GM21515 (cell line): ENCODE measurements at regions not wholly inside any gene's neighbourhood (a gene's known extent, or its start where the extent isn't known, plus 50 kb on each side); places are given as distances from the start of the nearest gene placed in this dataset.

Experiments used
- ATAC-seq: cut with Tn5 transposase; IDR thresholded peaks from one replicate; pipeline ENCODE4 v1.9.1; 2021; ENCODE audit not compliant: unreplicated experiment

DNA sequence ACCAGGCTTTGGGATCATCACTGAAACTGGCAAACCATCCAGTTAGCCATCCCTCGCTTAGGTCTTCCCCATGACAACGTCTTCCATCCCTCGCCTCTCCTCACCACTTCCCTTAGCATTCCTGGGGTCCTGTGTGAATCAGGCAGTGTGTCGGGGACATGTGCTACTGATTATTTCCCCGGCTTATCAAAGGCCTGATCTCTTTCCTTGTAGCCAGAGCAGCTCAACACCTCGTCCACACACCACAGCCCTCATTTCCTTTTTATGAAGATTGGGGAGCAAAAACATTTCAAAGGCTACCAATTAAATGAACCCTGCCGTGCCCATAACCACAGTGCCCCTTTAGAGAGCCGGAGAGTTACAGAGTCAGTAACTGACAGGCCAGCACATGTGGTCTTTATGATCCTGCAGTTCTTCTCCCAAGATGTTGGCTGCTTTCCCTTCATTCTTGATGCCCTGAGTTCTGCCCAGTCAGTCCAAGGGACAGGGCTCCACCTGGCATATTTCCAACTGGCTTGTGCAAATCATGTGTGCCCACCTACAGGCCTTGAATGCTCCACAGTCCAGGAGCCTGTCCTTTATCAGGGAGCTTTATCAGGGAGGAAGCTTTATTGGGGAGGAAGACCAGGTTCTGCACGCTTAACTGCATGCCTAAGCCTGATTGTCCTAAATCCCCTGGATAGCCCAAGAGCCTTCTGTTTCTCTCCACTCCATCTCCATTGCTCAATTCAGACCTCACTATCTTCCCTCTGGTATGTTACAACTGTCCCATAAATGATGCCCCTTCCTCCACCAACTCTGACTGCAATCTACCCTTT, 343.1 kb downstream of the CYRIA start:
- ATAC-seq, result no peak

DNA sequence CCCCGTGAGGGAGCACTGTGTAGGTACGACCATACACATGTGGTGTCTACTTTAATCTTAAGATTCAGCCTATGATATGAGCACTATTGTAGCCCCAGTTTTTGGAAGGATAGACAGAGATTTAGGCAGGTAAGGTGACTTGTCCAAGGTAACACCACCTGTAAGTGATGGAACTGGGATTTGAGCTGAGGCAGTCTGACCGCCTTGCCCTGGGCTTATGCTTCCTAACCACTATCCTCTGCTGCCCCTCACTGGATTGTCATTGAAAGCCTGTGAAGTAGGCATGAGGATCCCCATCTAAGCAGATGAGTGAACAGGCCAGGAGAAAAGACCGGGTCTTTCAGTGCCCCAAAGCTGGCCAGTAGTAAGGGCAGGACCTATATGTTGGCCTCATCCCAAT, 343.8 kb downstream of the CYRIA start:
- no peak for ATAC-seq

DNA sequence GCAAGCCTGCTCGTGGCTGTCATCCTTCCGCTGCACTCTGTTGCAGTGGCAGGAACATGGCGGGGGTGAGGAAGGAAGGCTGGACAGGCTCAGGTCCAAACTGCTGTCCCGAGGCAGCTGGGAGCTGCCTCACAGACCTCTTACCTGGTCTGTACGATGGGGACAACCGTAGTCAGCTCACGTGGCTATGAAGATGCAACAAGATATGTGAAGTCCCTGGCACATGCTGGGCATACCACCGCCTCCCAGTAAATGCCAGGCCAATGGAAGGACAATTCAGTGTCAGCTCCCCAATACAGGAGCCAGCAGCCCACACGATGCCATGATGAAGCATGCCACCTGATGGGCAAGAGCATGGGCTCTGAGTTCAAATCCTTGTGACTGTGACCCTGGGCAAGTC, 344.4 kb downstream of the CYRIA start:
- no peak for ATAC-seq

- no peak for ATAC-seq
Measured at GRCh38 chr2:16320716-16321115, 344.9 kb downstream of the CYRIA start.

- no peak for ATAC-seq
Measured at GRCh38 chr2:16319551-16320121, 346.0 kb downstream of the CYRIA start.

GRCh38 chr2:16318474-16319195, 347.0 kb downstream of the CYRIA start:
- no peak for ATAC-seq

- no peak for ATAC-seq
Measured at GRCh38 chr2:16318051-16318450, 347.6 kb downstream of the CYRIA start.

DNA sequence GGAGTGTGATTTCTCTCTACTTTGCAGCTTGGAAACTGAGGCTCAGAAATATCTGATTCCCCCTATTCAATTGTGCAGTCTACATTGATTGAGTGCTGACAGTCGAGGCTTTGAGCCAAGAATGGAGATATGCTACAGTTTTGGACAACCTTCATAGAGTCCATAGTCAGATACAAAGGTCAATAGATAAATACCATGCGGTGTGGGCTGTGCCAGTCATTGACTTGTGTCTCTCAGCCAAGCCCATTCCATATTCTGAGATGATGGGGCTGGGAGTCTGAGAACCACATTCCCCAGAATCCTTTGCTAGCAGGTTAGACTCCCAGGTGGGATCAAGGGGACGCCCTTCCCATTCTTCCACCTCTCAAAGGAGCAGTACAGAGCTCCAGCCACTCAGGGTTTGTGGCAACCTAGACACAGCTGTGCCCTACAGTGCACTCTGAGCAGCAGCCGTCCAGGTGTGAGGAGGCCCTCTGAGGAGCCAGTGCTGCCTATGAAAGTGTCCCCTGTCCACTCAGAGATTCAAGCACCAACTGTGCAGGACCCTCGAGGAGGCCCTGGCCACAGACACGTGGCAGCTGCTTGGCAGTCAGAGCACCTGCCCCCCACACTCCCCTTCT, 348.3 kb downstream of the CYRIA start:
- no peak for ATAC-seq

DNA sequence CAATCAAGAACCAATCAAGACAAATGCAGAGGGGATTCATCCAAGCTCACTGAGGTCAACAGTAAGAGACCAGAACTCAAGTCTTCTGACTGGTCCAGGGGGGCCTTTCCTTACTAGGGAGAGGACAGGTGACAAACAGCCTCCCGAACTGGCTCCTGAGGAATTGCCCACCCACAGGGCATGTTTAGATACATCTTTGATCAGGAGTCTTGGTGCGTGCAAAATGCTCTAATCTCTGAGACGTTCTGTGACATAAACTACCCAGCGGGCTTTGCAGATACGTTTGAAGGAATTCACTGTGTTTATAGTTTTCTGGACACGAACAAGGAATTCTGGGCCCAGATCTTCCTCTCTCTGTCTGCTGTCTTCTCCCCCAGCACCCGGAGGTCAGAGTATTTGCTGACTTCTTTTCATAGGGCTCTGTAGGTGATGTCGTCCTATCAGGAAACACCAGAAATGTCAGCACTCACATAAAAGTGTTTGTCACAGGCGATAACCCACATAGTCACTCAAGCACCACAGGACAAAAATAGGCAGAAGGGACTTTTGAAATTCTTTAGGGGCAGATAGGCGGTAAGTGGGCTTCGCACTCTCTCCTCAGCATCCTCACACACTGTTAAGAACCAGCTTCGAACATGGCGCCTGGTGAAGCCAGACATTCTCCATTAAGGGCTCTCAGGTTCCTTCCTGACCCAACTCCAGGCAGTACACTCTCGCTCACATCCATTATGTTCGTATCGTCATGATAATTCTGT, 349.0 kb downstream of the CYRIA start:
- no peak for ATAC-seq

GRCh38 chr2:16315908-16316307, 349.7 kb downstream of the CYRIA start:
- ATAC-seq, result no peak

GRCh38 chr2:16315458-16315835, 350.2 kb downstream of the CYRIA start:
- ATAC-seq, result no peak

- ATAC-seq, result no peak
Measured at GRCh38 chr2:16314691-16315457, 350.8 kb downstream of the CYRIA start.

DNA sequence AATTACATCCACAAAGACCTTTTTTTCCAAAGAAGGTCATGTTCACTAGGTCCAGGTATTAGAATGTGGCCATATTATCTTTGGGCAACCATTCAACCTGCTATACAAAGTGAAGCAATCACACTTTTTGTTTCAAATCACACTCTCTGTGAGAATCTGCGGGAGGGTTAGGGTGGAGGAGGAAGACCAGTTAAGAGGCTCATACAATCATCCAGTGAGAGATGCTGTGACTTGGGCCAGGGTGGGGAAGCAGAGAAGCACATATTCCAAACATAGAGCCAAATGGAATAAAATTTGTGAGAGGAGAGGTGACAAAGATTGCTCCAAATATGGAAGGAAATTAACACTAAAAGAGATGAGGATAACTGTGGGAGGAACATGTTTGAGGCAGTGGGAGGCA, 351.6 kb downstream of the CYRIA start:
- ATAC-seq, result no peak

DNA sequence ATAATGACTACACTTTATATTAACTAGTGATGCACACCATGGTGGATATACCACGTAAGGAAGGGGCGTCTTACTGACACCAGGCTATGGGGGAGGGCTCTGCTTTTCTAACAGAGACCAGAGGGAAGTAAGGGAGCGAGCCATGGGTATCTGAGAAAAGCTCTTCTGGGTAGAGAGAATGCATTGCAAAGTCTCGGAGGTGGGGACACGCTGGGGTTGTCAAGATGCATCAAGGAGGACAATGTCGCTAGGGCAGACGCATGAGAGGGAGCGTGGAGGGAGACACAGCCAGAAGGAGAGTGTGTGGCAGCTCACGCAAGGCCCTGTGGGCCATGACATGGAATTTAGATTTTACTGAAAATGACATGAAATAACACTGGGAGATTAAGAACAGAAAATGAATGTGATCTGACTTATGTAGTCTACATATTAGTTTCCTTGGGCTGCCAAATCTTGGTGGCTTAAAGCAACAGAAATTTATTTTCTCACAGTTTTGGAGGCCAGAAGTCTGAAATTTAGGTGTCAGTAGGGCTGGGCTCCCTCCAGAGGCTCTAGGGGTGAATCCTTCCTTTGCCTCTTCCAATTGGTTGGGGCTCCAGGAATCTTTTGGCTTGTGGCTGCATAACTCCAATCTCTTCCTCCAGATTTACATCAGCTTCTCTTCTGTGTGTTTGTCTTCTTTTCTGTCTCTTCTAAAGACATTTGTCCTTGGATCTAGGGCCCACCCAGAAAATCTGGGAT, 352.2 kb downstream of the CYRIA start:
- ATAC-seq, result no peak

GRCh38 chr2:16312771-16313170, 352.9 kb downstream of the CYRIA start:
- ATAC-seq, result no peak

DNA sequence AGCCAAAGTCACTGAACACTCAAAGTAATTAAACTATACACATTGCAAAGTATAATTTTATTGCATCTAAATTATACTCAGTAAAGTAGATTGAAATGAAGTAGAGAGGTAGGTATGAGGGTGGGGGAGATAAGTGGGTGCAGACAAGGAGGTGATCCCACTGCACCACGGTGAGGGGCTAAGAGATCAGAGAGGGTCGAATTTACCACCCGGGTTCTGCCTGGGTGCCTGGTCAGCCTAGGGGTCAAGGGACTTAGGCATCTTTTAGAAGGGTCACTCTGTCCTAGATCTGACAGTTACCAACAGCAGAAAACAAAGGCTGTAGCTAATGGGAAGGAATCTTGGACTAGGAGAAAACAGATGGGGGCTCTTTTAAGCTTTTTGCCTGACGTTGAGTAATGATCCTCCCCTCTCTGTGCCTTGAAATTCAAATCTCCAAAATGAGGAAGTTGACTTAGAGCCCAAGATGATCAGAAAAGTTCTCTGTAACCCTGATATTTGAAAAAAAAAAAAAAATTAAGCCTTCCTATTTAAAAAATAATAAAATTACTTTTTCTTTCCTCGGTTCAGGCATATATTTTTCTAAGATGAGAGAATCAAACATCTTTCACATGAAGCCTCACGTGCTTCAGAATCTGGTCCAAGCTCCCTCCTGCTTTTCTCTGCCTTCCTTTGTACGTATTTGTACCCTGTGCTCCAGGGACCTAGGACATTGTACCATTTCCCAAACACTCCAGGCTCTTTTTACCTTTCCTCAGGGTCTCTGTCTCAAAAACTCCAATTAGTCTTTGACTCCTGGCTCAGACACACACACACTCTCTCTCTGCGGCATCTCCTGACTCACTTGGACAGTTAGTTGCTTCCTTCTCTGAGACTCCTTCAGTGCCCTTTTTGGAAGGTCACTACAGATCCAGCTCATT, 353.9 kb downstream of the CYRIA start:
- no peak for ATAC-seq

- ATAC-seq, result no peak
Measured at GRCh38 chr2:16308816-16309215, 356.8 kb downstream of the CYRIA start.

DNA sequence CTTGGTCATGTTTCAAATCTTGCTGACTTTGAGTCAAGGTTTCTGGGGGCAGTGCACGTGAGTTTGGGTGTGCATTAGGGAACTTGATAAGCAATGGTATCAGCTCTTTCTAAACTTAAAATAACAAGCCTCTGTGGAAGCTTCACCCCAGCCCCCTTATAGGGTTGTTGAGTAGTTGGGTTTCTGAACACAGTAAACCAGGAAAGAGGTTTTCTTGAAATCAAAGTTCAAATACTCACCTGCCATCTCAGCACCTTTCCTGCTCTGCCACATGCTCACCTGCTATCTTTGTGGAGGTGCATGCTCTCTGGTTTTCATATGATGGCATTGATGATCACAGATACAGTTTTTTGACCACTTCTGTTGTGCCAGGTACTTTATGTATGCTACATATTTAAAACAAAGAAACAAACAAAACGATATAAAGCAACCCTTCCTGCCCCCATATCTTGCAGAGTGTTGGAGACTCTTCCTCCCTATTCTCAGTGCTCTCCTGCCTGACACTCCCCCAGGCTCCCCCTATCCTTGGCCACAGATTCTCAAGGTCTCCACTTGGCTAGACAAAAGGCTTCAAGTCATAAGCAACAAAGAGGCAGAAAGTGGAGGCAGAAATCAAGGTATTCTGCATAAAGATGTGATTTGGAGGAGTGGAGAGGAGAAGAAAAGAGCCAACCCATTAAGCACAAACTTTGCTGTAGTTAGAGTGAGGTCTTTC, 360.6 kb downstream of the CYRIA start:
- ATAC-seq, result no peak
